ENCODE measurements at regions not wholly inside any gene's neighbourhood (a gene's known extent, or its start where the extent isn't known, plus 50 kb on each side); places are given as distances from the start of the nearest gene placed in this dataset.

DNA sequence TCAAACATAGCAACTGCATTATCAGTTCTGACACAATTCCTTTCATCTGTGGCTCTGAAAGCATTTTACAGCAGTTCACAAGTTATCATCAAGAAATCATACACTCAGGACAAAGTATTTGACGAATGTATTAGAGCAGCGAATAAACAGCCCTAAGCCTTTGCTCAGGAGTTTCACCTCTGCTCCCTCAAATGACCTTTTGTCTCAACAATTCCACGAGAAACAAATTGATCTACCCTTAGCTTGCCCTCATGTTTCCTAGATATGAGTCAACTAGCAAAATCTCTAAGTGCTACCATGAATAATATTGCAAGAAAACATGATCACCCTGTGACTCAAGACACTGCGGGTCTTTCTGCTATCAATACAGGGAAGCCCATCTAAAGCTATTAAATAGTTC, 396.1 kb downstream of the EFNB2 start:
- TF ChIP-seq, protein P1, sequence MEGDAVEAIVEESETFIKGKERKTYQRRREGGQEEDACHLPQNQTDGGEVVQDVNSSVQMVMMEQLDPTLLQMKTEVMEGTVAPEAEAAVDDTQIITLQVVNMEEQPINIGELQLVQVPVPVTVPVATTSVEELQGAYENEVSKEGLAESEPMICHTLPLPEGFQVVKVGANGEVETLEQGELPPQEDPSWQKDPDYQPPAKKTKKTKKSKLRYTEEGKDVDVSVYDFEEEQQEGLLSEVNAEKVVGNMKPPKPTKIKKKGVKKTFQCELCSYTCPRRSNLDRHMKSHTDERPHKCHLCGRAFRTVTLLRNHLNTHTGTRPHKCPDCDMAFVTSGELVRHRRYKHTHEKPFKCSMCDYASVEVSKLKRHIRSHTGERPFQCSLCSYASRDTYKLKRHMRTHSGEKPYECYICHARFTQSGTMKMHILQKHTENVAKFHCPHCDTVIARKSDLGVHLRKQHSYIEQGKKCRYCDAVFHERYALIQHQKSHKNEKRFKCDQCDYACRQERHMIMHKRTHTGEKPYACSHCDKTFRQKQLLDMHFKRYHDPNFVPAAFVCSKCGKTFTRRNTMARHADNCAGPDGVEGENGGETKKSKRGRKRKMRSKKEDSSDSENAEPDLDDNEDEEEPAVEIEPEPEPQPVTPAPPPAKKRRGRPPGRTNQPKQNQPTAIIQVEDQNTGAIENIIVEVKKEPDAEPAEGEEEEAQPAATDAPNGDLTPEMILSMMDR (IDR thresholded peaks at IDR 0.05; ENCODE audit: low read depth, low read length) = no peak
- no peak for TF ChIP-seq EZH2phosphoT487 (IDR thresholded peaks at IDR 0.05; ENCODE audit: low read depth)

Measured in OCI-LY3 (cell line).